Smooth muscle cell (in vitro differentiated cells): ENCODE measurements at regions not wholly inside any gene's neighbourhood (a gene's known extent, or its start where the extent isn't known, plus 50 kb on each side); places are given as distances from the start of the nearest gene placed in this dataset.
"Not testable (repeated sequence)": the region's sequence is repeated elsewhere in the genome, so short reads cannot be mapped to it uniquely, and the experiment has no call there.

Experiments used
- DNase-seq: peaks from one replicate; lab custom pipeline; 2025; ENCODE audit not compliant: unreplicated experiment; lab: John Stamatoyannopoulos, UW
- H2AFZ ChIP-seq: fragments of 200-600 bp; sonication (generic); 2 replicates; pipeline ENCODE4 v1.6.0; 2016; ENCODE audit warnings: antibody characterized with exemption, low read depth, mild to moderate bottlenecking
- H3F3A ChIP-seq: fragments of 200-600 bp; sonication (generic); 2 replicates; pipeline ENCODE4 v1.6.0; 2017; ENCODE audit warnings: antibody characterized with exemption, low read depth
- H3K27ac ChIP-seq: fragments of 200-600 bp; sonication (generic); 2 replicates; pipeline ENCODE4 v1.5.1; 2016; ENCODE audit warnings: low read depth, mild to moderate bottlenecking
- H3K27me3 ChIP-seq: fragments of 200-600 bp; sonication (generic); 2 replicates; pipeline ENCODE4 v1.6.1; 2016; ENCODE audit warnings: low read depth, mild to moderate bottlenecking
- H3K36me3 ChIP-seq: fragments of 200-600 bp; sonication (generic); 2 replicates; pipeline ENCODE4 v1.5.1; 2016; ENCODE audit warnings: low read depth
- H3K4me1 ChIP-seq: fragments of 200-600 bp; sonication (generic); 2 replicates; pipeline ENCODE4 v1.5.1; 2016; ENCODE audit warnings: low read depth
- H3K4me2 ChIP-seq: fragments of 200-600 bp; sonication (generic); 2 replicates; pipeline ENCODE4 v1.6.0; 2016; ENCODE audit warnings: mild to moderate bottlenecking
- H3K4me3 ChIP-seq: fragments of 200-600 bp; sonication (generic); 2 replicates; pipeline ENCODE4 v1.5.1; 2016; ENCODE audit warnings: mild to moderate bottlenecking
- H3K79me2 ChIP-seq: fragments of 200-600 bp; sonication (generic); 2 replicates; pipeline ENCODE4 v1.6.0; 2016; ENCODE audit warnings: low read depth, mild to moderate bottlenecking
- H3K9ac ChIP-seq: fragments of 200-600 bp; sonication (generic); 2 replicates; pipeline ENCODE4 v1.6.0; 2016; ENCODE audit warnings: low read depth
- H3K9me3 ChIP-seq: fragments of 200-600 bp; sonication (generic); replicated peaks from 2 replicates; pipeline ENCODE4 v1.5.1; 2016; ENCODE audit warnings: low read depth
- H4K20me1 ChIP-seq: fragments of 200-600 bp; sonication (generic); 2 replicates; pipeline ENCODE4 v1.6.0; 2016; ENCODE audit warnings: low read depth
- CTCF ChIP-seq: fragments of 200-600 bp; sonication (generic); IDR thresholded peaks from 2 replicates; pipeline ENCODE4 v1.5.1; 2017; ENCODE audit warnings: borderline replicate concordance, mild to moderate bottlenecking, antibody characterized with exemption; ENCODE audit not compliant: insufficient read depth, poor library complexity, severe bottlenecking
- WGBS: methylation state at CpG from one replicate; pipeline ENCODE4 v1.1.7; 2016; ENCODE audit warnings: low lambda C conversion rate; 5-methylcytosine and 5-hydroxymethylcytosine counted together

GRCh38 chr3:20974396-20974795 lies 776.6 kb downstream of the ZNF385D start:
- Histone ChIP-seq H3F3A (no peaks in the 10 kb centered on the region), H3K4me2 (no peak overlapping the region), H2AFZ (no peak overlapping the region), H3K9ac (no peak overlapping the region), H3K79me2 (no peaks in the 10 kb centered on the region), H3K9me3 (no peaks in the 10 kb centered on the region), H3K4me1 (no peaks in the 10 kb centered on the region), H3K27me3 (no peaks in the 10 kb centered on the region), H3K36me3 (no peaks in the 10 kb centered on the region), H3K27ac (no peak overlapping the region), H3K4me3 (no peak overlapping the region), H4K20me1 (no peaks in the 10 kb centered on the region)
- WGBS, result 85% methylated on average over 3 of the region's 3 CpGs
- TF ChIP-seq CTCF, result no peak
- no peak for DNase-seq

GRCh38 chr3:20970807-20971206 lies 780.2 kb downstream of the ZNF385D start:
- not testable (repeated sequence) for H3F3A ChIP-seq, H3K4me2 ChIP-seq, H2AFZ ChIP-seq, H3K9me3 ChIP-seq, H3K27ac ChIP-seq, H3K36me3 ChIP-seq, H3K79me2 ChIP-seq, DNase-seq, H4K20me1 ChIP-seq, H3K9ac ChIP-seq, H3K4me3 ChIP-seq, H3K4me1 ChIP-seq, H3K27me3 ChIP-seq
- 70% methylated on average over 7 of the region's 7 CpGs for WGBS

DNA sequence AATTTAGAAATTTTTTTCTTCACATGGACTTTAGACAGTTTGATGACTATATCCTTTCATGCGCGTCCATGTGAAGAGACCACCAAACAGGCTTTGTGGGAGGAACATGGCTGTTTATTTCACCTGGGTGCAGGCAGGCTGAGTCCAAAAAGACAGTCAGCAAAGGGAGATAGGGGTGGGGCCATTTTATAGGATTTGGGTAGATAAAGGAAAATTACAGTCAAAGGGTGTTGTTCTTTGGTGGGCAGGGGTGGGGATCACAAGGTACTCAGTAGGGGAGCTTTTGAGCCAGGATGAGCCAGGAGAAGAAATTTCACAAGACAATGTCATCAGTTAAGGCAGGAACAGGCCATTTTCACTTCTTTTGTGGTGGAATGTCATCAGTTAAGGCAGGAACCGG lies 781.5 kb upstream of the SGO1 start:
- H3K9ac ChIP-seq, H3K9me3 ChIP-seq, H3K27ac ChIP-seq, H3K36me3 ChIP-seq, H3K4me1 ChIP-seq, H3K79me2 ChIP-seq, H4K20me1 ChIP-seq, H3K4me3 ChIP-seq, H2AFZ ChIP-seq, DNase-seq, H3K27me3 ChIP-seq, H3K4me2 ChIP-seq, H3F3A ChIP-seq: not testable (repeated sequence)
- 95% methylated on average over 2 of the region's 3 CpGs for WGBS

GRCh38 chr3:20958161-20958560 lies 772.2 kb upstream of the SGO1 start:
- no peak for DNase-seq
- H3K4me3 ChIP-seq, result no peak overlapping the region
- H3K4me2 ChIP-seq, result no peak overlapping the region
- 94% methylated on average over 1 of the region's 1 CpG for WGBS
- H3K79me2 ChIP-seq, result no peaks in the 10 kb centered on the region
- no peak for TF ChIP-seq CTCF
- no peak overlapping the region for H2AFZ ChIP-seq
- H3K27me3 ChIP-seq, result no peaks in the 10 kb centered on the region
- H3K9me3 ChIP-seq, result no peaks in the 10 kb centered on the region
- no peaks in the 10 kb centered on the region for H3K4me1 ChIP-seq
- H3K36me3 ChIP-seq, result no peaks in the 10 kb centered on the region
- H4K20me1 ChIP-seq, result no peaks in the 10 kb centered on the region
- no peak overlapping the region for H3K9ac ChIP-seq
- no peak overlapping the region for H3K27ac ChIP-seq
- H3F3A ChIP-seq, result no peaks in the 10 kb centered on the region

DNA sequence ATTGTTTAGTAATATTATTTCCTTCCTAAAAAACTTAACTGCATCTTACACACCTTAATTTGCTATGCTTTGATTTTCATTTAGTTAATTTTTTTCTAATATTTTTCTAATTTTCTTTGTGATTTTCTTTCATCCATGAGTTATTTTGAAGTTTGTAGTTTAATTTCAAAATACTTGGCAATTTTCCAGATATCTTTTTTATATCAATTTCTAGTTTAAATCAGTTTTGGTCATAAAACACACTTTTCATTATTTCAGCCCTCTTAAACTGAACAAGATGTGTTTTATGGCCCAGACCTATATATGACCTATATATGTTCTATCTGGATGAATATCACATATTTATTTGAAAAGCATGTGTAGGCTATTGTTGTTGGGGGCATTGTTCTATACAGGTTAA lies 759.9 kb upstream of the SGO1 start:
- Histone ChIP-seq H3K27me3 (no peaks in the 10 kb centered on the region), H3K4me2 (no peak overlapping the region), H4K20me1 (no peaks in the 10 kb centered on the region), H2AFZ (no peak overlapping the region), H3K4me1 (no peaks in the 10 kb centered on the region), H3F3A (no peaks in the 10 kb centered on the region), H3K9ac (no peak overlapping the region), H3K79me2 (no peaks in the 10 kb centered on the region), H3K4me3 (no peak overlapping the region), H3K27ac (no peak overlapping the region), H3K9me3 (no peaks in the 10 kb centered on the region), H3K36me3 (no peaks in the 10 kb centered on the region)
- DNase-seq, result no peak
- TF ChIP-seq CTCF, result no peak
